Astrocyte (in vitro differentiated cells and primary cell): ENCODE measurements at regions not wholly inside any gene's neighbourhood (a gene's known extent, or its start where the extent isn't known, plus 50 kb on each side); places are given as distances from the start of the nearest gene placed in this dataset.

ENCODE experiments used
- DNase-seq: peaks from one replicate; pipeline ENCODE4 v3.0.0-alpha.2; 2010; ENCODE audit warnings: low read depth
- FAIRE-seq: peaks from 2 replicates; lab custom pipeline; 2011; peaks lifted over from hg19 to GRCh38; lab: Jason Lieb, UNC
- H2AFZ ChIP-seq: 2 replicates; pipeline ENCODE4 v1.6.0; 2012; ENCODE audit warnings: low read depth, low read length, inconsistent platforms
- H3K27ac ChIP-seq: 2 replicates; pipeline ENCODE4 v1.5.1; 2011; ENCODE audit warnings: low read depth, low read length, inconsistent platforms
- H3K27me3 ChIP-seq: 2 replicates; pipeline ENCODE4 v1.6.0; 2011; ENCODE audit warnings: low read length, inconsistent platforms; ENCODE audit not compliant: insufficient read depth
- H3K36me3 ChIP-seq: 2 replicates; pipeline ENCODE4 v1.5.1; 2011; ENCODE audit warnings: low read length, inconsistent platforms; ENCODE audit not compliant: insufficient read depth
- H3K4me1 ChIP-seq: 2 replicates; pipeline ENCODE4 v1.5.1; 2011; ENCODE audit warnings: low read length, inconsistent platforms; ENCODE audit not compliant: insufficient read depth
- H3K4me2 ChIP-seq: 2 replicates; pipeline ENCODE4 v1.6.0; 2012; ENCODE audit warnings: low read length, inconsistent platforms
- H3K4me3 ChIP-seq: 2 replicates; pipeline ENCODE4 v1.5.1; 2011; ENCODE audit warnings: low read depth, mild to moderate bottlenecking, low read length, inconsistent platforms; ENCODE audit not compliant: insufficient read depth
- H3K79me2 ChIP-seq: 2 replicates; pipeline ENCODE4 v1.6.0; 2012; ENCODE audit warnings: mild to moderate bottlenecking, low read length, inconsistent platforms; ENCODE audit not compliant: insufficient read depth
- H3K9ac ChIP-seq: 2 replicates; pipeline ENCODE4 v1.6.0; 2012; ENCODE audit warnings: mild to moderate bottlenecking, low read length, inconsistent platforms
- H3K9me3 ChIP-seq: 2 replicates; pipeline ENCODE4 v1.5.1; 2012; ENCODE audit warnings: low read depth, mild to moderate bottlenecking, low read length, inconsistent platforms; ENCODE audit not compliant: insufficient read depth
- H4K20me1 ChIP-seq: 2 replicates; pipeline ENCODE4 v1.6.0; 2012; ENCODE audit warnings: low read length, inconsistent platforms; ENCODE audit not compliant: insufficient read depth
- H3K27ac Mint-ChIP-seq: one replicate; pipeline ENCODE4 v1.8.0; 2021; ENCODE audit warnings: mild to moderate bottlenecking, mixed read lengths; ENCODE audit not compliant: unreplicated experiment
- H3K27me3 Mint-ChIP-seq: one replicate; pipeline ENCODE4 v1.8.0; 2021; ENCODE audit warnings: low read depth, mixed read lengths; ENCODE audit not compliant: unreplicated experiment
- H3K36me3 Mint-ChIP-seq: one replicate; pipeline ENCODE4 v1.8.0; 2021; ENCODE audit warnings: low read depth, mixed read lengths; ENCODE audit not compliant: unreplicated experiment
- H3K4me1 Mint-ChIP-seq: one replicate; pipeline ENCODE4 v1.8.0; 2021; ENCODE audit warnings: low read depth, mixed read lengths; ENCODE audit not compliant: unreplicated experiment
- H3K4me3 Mint-ChIP-seq: one replicate; pipeline ENCODE4 v1.8.0; 2021; ENCODE audit warnings: mild to moderate bottlenecking, moderate library complexity, mixed read lengths; ENCODE audit not compliant: unreplicated experiment
- H3K9me3 Mint-ChIP-seq: one replicate; pipeline ENCODE4 v1.8.0; 2021; ENCODE audit warnings: mild to moderate bottlenecking, mixed read lengths; ENCODE audit not compliant: unreplicated experiment
- CTCF ChIP-seq: IDR thresholded peaks from 2 replicates; pipeline ENCODE4 v1.5.1; 2011; ENCODE audit warnings: low read depth, mild to moderate bottlenecking, inconsistent platforms, low read length, moderate library complexity; ENCODE audit not compliant: insufficient read depth
- EZH2 ChIP-seq: IDR thresholded peaks from 2 replicates; pipeline ENCODE4 v1.6.1; 2012; ENCODE audit warnings: mild to moderate bottlenecking, low read length, inconsistent platforms; ENCODE audit not compliant: insufficient read depth

DNA sequence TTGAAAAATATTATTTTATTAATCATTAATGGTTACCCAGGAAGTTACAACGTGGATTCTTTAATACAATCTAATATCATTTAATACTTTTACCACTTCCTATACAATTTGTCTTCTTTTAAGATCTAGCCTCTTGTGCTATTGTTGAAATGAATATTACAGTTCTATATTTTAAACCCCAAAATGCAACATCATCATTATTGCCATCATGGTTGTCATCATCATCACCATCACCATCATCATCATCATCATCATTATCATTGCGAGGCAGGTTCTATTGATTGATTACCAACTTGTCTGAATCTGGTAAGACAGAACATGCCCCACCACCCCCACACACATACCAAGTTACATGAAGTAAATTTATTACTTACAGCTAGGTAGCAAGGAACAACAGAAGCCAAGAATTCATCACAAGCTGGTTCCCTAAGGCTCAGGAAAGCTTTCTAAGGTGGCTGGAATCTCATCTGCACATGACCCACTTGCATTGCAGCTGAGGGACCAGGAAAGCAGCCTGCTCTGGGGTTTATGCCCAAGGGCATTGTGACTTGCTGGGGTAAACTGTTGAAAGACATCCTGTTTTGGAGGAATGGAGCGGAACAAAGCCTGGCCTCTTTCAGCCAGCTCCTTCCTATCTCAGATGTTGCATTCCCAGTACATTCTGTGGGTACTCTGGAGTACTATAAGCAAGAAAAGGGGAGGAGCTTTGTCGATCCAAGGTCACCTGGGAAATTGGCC lies 418.1 kb downstream of the PRR16 start:
- no peak overlapping the region for H3K4me3 Mint-ChIP-seq
- no peaks in the 10 kb centered on the region for H3K4me1 Mint-ChIP-seq
- no peak overlapping the region for H3K27ac Mint-ChIP-seq
- TF ChIP-seq CTCF (no peak), EZH2 (no peak)
- H3K36me3 ChIP-seq = no peaks in the 10 kb centered on the region
- no peaks in the 10 kb centered on the region for H3K27me3 ChIP-seq
- DNase-seq (no peak), FAIRE-seq (no peak)
- no peak overlapping the region for H3K4me3 ChIP-seq
- H3K9ac ChIP-seq = no peak overlapping the region
- H3K4me1 ChIP-seq = no peaks in the 10 kb centered on the region
- no peaks in the 10 kb centered on the region for H4K20me1 ChIP-seq
- no peaks in the 10 kb centered on the region for H3K27me3 Mint-ChIP-seq
- no peak overlapping the region for H2AFZ ChIP-seq
- no peak overlapping the region for H3K27ac ChIP-seq
- no peaks in the 10 kb centered on the region for H3K79me2 ChIP-seq
- no peak overlapping the region for H3K4me2 ChIP-seq
- no peaks in the 10 kb centered on the region for H3K36me3 Mint-ChIP-seq
- no peaks in the 10 kb centered on the region for H3K9me3 Mint-ChIP-seq
- H3K9me3 ChIP-seq = no peaks in the 10 kb centered on the region

DNA sequence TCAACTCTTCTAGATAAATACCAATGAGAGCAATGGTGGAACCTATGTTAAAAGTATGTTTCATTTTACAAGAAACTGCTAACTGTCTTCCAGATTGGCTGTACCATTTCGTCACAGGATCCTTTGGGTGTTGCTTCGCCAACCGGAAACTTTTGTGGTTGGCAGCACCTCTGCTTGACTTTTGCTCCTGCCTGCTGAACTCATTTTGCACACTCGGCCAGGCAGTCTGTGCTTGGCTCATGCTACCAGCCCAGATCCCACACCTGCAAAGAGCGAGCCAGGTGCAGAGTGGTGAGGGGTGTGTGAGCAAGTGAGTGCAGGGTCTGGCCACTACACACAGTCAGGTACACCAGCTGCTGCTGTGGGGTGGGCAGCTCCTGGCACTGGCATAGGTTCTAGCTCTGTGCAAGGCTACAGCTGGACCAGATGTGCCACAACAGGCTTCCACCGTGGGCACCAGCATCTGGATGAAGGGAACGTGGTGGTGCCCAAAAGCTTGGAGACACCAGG lies 422.3 kb downstream of the PRR16 start:
- Histone ChIP-seq H3K4me3 (no peak overlapping the region), H3K36me3 (no peaks in the 10 kb centered on the region), H3K27ac (no peak overlapping the region), H2AFZ (no peak overlapping the region), H3K27me3 (no peaks in the 10 kb centered on the region), H3K9ac (no peak overlapping the region), H3K79me2 (no peaks in the 10 kb centered on the region), H3K9me3 (no peaks in the 10 kb centered on the region), H4K20me1 (no peaks in the 10 kb centered on the region), H3K4me2 (no peak overlapping the region), H3K4me1 (no peaks in the 10 kb centered on the region)
- H3K9me3 Mint-ChIP-seq = no peaks in the 10 kb centered on the region
- no peak for TF ChIP-seq EZH2
- TF ChIP-seq CTCF = no peak
- no peaks in the 10 kb centered on the region for H3K36me3 Mint-ChIP-seq
- no peak overlapping the region for H3K27ac Mint-ChIP-seq
- DNase-seq (no peak), FAIRE-seq (no peak)
- no peaks in the 10 kb centered on the region for H3K4me1 Mint-ChIP-seq
- H3K27me3 Mint-ChIP-seq = no peaks in the 10 kb centered on the region
- no peak overlapping the region for H3K4me3 Mint-ChIP-seq

- FAIRE-seq (no peak), DNase-seq (no peak)
- no peak overlapping the region for H3K9ac ChIP-seq
- no peak overlapping the region for H3K27ac ChIP-seq
- H3K4me2 ChIP-seq = no peak overlapping the region
- Mint-ChIP-seq H3K4me1 (no peaks in the 10 kb centered on the region), H3K9me3 (no peaks in the 10 kb centered on the region), H3K36me3 (no peaks in the 10 kb centered on the region), H3K27ac (no peak overlapping the region), H3K27me3 (no peaks in the 10 kb centered on the region), H3K4me3 (no peak overlapping the region)
- no peaks in the 10 kb centered on the region for H3K79me2 ChIP-seq
- no peaks in the 10 kb centered on the region for H3K27me3 ChIP-seq
- no peaks in the 10 kb centered on the region for H3K9me3 ChIP-seq
- no peaks in the 10 kb centered on the region for H4K20me1 ChIP-seq
- TF ChIP-seq EZH2 = no peak
- no peak for TF ChIP-seq CTCF
- no peak overlapping the region for H3K4me3 ChIP-seq
- no peaks in the 10 kb centered on the region for H3K4me1 ChIP-seq
- H3K36me3 ChIP-seq = no peaks in the 10 kb centered on the region
- H2AFZ ChIP-seq = no peak overlapping the region
Measured at GRCh38 chr5:120895660-120896059, 431.6 kb downstream of the PRR16 start.
